Caco-2 (cell line): ENCODE measurements at regions not wholly inside any gene's neighbourhood (a gene's known extent, or its start where the extent isn't known, plus 50 kb on each side); places are given as distances from the start of the nearest gene placed in this dataset.

ENCODE experiments used
- BruUV-seq: library from RNA; stranded (reverse); fragments of 400-500 nt; replicated peaks from 2 replicates; lab custom pipeline; 2021; lab: Mats Ljungman, UMichigan
- CTCF ChIA-PET: fragments of 300-600 bp; sonication (Branson Sonifier 250); formaldehyde crosslinking; loops from one replicate; lab custom pipeline; 2022; ENCODE audit warnings: antibody characterized with exemption; lab: Charles Lee
- POLR2A ChIA-PET: fragments of 300-600 bp; sonication (Branson Sonifier 250); formaldehyde crosslinking; loops from one replicate; lab custom pipeline; 2022; ENCODE audit warnings: antibody characterized with exemption; lab: Charles Lee
- DNase-seq, 2 experiments: peaks; one replicate each; pipeline versions ENCODE4 v3.0.0 to v3.0.0-alpha.2; 2020 to 2022
- H3K27me3 ChIP-seq: replicated peaks from 2 replicates; pipeline ENCODE4 v1.6.0; 2011; ENCODE audit warnings: low read length; ENCODE audit not compliant: control insufficient read depth, insufficient read depth
- H3K36me3 ChIP-seq: 2 replicates; pipeline ENCODE4 v1.5.1; 2011; ENCODE audit warnings: low read length; ENCODE audit not compliant: control insufficient read depth, insufficient read depth
- H3K4me1 ChIP-seq: fragments of 250-450 bp; sonication (Bioruptor Pico); 2 replicates; pipeline ENCODE4 v1.5.1; 2020; ENCODE audit warnings: mild to moderate bottlenecking
- H3K4me3 ChIP-seq: 2 replicates; pipeline ENCODE4 v1.5.1; 2011; ENCODE audit warnings: low read depth, mild to moderate bottlenecking, control low read depth, low read length
- H3K9me3 ChIP-seq: fragments of 250-450 bp; sonication (Bioruptor Pico); 2 replicates; pipeline ENCODE4 v1.5.1; 2020; ENCODE audit warnings: mild to moderate bottlenecking, moderate library complexity
- H3K27ac Mint-ChIP-seq: one replicate; pipeline ENCODE4 v1.8.0; 2022; ENCODE audit warnings: mixed read lengths; ENCODE audit not compliant: unreplicated experiment
- H3K27me3 Mint-ChIP-seq: one replicate; pipeline ENCODE4 v1.8.0; 2022; ENCODE audit warnings: mixed read lengths; ENCODE audit not compliant: insufficient read depth, unreplicated experiment
- H3K36me3 Mint-ChIP-seq: one replicate; pipeline ENCODE4 v1.8.0; 2022; ENCODE audit warnings: mild to moderate bottlenecking, mixed read lengths; ENCODE audit not compliant: insufficient read depth, unreplicated experiment
- H3K4me1 Mint-ChIP-seq: one replicate; pipeline ENCODE4 v1.8.0; 2022; ENCODE audit warnings: low read depth, mixed read lengths; ENCODE audit not compliant: unreplicated experiment
- H3K4me3 Mint-ChIP-seq: one replicate; pipeline ENCODE4 v1.8.0; 2022; ENCODE audit warnings: mild to moderate bottlenecking, moderate library complexity, mixed read lengths; ENCODE audit not compliant: unreplicated experiment
- H3K9me3 Mint-ChIP-seq: one replicate; pipeline ENCODE4 v1.8.0; 2022; ENCODE audit warnings: mixed read lengths; ENCODE audit not compliant: unreplicated experiment
- CTCF ChIP-seq, 2 experiments: fragments of 200-600 bp in 1 of 2; IDR thresholded peaks; 1 replicate in 1 of 2; 2 replicates in 1 of 2; pipeline versions ENCODE4 v1.5.1 to v1.8.0; 2011 to 2022; ENCODE audit warnings: antibody characterized with exemption in 1 of 2, control low read depth in 1 of 2, inconsistent platforms in 1 of 2, low read depth in 1 of 2, low read length in 1 of 2, mild to moderate bottlenecking in 1 of 2, moderate library complexity in 1 of 2; ENCODE audit not compliant: insufficient read depth in 1 of 2, severe bottlenecking in 1 of 2, unreplicated experiment in 1 of 2
- intact Hi-C: fragments of 100-400 bp; cut with micrococcal nuclease; formaldehyde crosslinking; loops from one replicate; pipeline ENCODE4 v1.10.0; 2022; ENCODE audit not compliant: unreplicated experiment

DNA sequence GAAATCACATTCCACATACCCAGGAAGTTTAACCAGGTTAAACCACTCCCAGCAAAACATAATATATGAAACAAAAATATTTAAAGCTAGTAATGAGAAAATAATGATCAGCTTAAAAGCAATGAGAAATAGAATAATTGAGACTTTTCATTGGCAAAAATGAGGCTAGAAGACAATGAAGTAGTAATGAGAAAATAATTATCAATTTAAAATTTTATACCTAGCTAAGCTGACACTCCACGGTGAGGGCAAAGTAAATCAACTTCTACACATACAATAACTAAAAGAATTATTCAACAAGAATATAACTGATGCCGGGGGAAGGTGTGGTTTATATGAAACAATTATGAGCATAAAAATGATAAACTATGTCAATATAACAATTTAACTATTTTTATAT is 82.2 kb upstream of the TES start:
- CTCF ChIA-PET = no interaction called here
- H3K4me3 ChIP-seq = no peak overlapping the region
- no peaks in the 10 kb centered on the region for H3K27me3 ChIP-seq
- Mint-ChIP-seq H3K36me3 (no peaks in the 10 kb centered on the region), H3K27me3 (no peaks in the 10 kb centered on the region), H3K4me3 (no peak overlapping the region), H3K4me1 (no peaks in the 10 kb centered on the region), H3K9me3 (peaks cover 11% of the 10 kb centered on the region), H3K27ac (no peak overlapping the region)
- H3K36me3 ChIP-seq = no peaks in the 10 kb centered on the region
- no TSS peak for BruUV-seq
- peaks cover 14% of the 10 kb centered on the region for H3K9me3 ChIP-seq
- DNase-seq = no peak
- no peaks in the 10 kb centered on the region for H3K4me1 ChIP-seq
- TF ChIP-seq CTCF (IDR thresholded peaks at IDR 0.05; ENCODE audit: insufficient read depth in 1 of 2, low read depth in 1 of 2, low read length in 1 of 2, severe bottlenecking in 1 of 2, unreplicated experiment in 1 of 2) = no peak
- intact Hi-C loops = loop anchor here (10.0 kb wide), 1 partner anchor 423 kb away; no protein-coding TSS in a partner anchor
- POLR2A ChIA-PET = no interaction called here

DNA sequence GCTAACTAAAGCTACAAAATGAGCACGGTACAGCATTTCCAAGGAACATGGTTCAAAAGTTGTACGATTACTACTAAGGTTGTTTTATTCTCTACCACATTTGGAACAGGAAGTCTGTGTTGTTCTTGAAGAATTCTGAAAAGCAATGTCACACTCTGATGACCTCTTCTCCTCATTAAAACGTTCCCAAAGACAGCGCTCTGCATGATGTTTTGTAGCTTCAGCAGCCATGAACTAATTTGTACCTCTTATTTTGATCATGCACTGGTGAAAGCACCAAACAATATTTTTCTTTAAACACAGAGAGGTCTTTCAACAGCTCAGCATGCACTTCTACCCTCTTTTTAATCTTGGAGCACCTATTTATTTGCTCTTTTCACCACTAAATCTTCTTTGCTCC is 75.0 kb upstream of the TES start:
- H3K27ac Mint-ChIP-seq = no peak overlapping the region
- H3K4me3 Mint-ChIP-seq = no peak overlapping the region
- no peaks in the 10 kb centered on the region for H3K36me3 Mint-ChIP-seq
- BruUV-seq = no TSS peak
- H3K4me1 Mint-ChIP-seq = peaks cover 17% of the 10 kb centered on the region
- H3K9me3 Mint-ChIP-seq = peaks cover 1% of the 10 kb centered on the region
- Histone ChIP-seq H3K27me3 (no peaks in the 10 kb centered on the region), H3K4me3 (no peak overlapping the region), H3K9me3 (no peaks in the 10 kb centered on the region), H3K4me1 (peaks cover 14% of the 10 kb centered on the region; the same call in 1 of the 2 replicates), H3K36me3 (no peaks in the 10 kb centered on the region)
- POLR2A ChIA-PET = no interaction called here
- TF ChIP-seq CTCF (IDR thresholded peaks at IDR 0.05; ENCODE audit: insufficient read depth in 1 of 2, low read depth in 1 of 2, low read length in 1 of 2, severe bottlenecking in 1 of 2, unreplicated experiment in 1 of 2) = no peak
- intact Hi-C loops = no loop called here
- CTCF ChIA-PET = no interaction called here
- H3K27me3 Mint-ChIP-seq = no peaks in the 10 kb centered on the region
- DNase-seq = no peak

DNA sequence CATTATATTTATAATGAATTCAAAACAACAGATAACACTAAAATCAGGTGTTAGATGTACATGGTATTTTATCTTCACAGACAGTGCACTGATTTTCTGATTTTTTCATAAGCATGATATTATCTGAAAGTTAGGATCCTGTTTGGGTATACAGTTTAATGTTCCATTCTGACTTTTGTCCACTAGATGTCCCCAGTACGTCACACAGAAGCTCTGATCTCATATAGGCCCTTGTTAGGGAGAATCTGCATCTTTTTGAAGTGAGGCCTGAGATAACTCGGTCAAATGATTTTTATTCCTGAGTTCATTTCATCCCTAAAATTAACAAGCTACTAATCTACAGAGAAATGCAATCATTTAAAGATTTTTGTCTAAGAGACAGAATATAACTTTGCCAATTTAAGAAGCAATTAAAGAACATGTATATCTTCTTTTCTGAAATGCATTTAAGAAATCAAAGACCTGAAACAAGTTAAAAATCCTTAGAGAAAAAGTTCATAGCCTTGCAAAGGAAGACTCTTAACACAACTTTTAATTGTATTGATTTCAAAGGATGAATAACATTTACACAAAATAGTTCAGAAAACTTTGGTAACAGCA is 72.0 kb upstream of the TES start:
- no peaks in the 10 kb centered on the region for H3K27me3 ChIP-seq
- TF ChIP-seq CTCF (IDR thresholded peaks at IDR 0.05; ENCODE audit: insufficient read depth in 1 of 2, low read depth in 1 of 2, low read length in 1 of 2, severe bottlenecking in 1 of 2, unreplicated experiment in 1 of 2) = peak; percentile 75 to 80
- peaks cover 14% of the 10 kb centered on the region; the same call in 1 of the 2 replicates for H3K4me1 ChIP-seq
- no TSS peak for BruUV-seq
- Mint-ChIP-seq H3K36me3 (no peaks in the 10 kb centered on the region), H3K9me3 (no peaks in the 10 kb centered on the region), H3K27me3 (no peaks in the 10 kb centered on the region), H3K27ac (no peak overlapping the region), H3K4me3 (no peak overlapping the region), H3K4me1 (peaks cover 17% of the 10 kb centered on the region)
- no peaks in the 10 kb centered on the region for H3K36me3 ChIP-seq
- intact Hi-C loops = loop anchor here (1.0 to 2.0 kb wide), 7 partner anchors 23 to 388 kb away; partner anchors contain the start of gene TES
- ChIA-PET CTCF (interaction anchor here (1.0 to 1.6 kb wide), 2 partner anchors 42 to 451 kb away, joined by 3 to 4 read pairs; no protein-coding TSS in a partner anchor), POLR2A (no interaction called here)
- no peak overlapping the region for H3K4me3 ChIP-seq
- H3K9me3 ChIP-seq = no peaks in the 10 kb centered on the region
- peak; percentile 44 to 69 for DNase-seq
